Stimulated activated CD8-positive, alpha-beta memory T cell treated with anti-CD3 and anti-CD28 coated beads, Interleukin-4, amount 100 ng/mL, for 4 hours (primary cell): ENCODE measurements at regions not wholly inside any gene's neighbourhood (a gene's known extent, or its start where the extent isn't known, plus 50 kb on each side); places are given as distances from the start of the nearest gene placed in this dataset.

Experiments used
- DNase-seq, 2 donors: peaks; one replicate each; pipeline ENCODE4 v3.0.0-alpha.2; 2020; ENCODE audit warnings: low read depth in 2 of 2, low spot score in 1 of 2

- DNase-seq: no peak
Observed at GRCh38 chr15:39491115-39491885, 89.6 kb upstream of the THBS1 start.

- no peak for DNase-seq
Observed at GRCh38 chr15:39491886-39492490, 88.9 kb upstream of the THBS1 start.

GRCh38 chr15:39493424-39494067 lies 87.3 kb upstream of the THBS1 start:
- no peak for DNase-seq

- DNase-seq: no peak
Observed at GRCh38 chr15:39494462-39494861, 86.4 kb upstream of the THBS1 start.

GRCh38 chr15:39495871-39496840 lies 84.7 kb upstream of the THBS1 start:
- DNase-seq: no peak

GRCh38 chr15:39497016-39497758 lies 83.7 kb upstream of the THBS1 start:
- DNase-seq: no peak

- DNase-seq: no peak
Observed at GRCh38 chr15:39497759-39498565, 82.9 kb upstream of the THBS1 start.

GRCh38 chr15:39498629-39499028 lies 82.2 kb upstream of the THBS1 start:
- no peak for DNase-seq

GRCh38 chr15:39499042-39499441 lies 81.8 kb upstream of the THBS1 start:
- DNase-seq: no peak

- no peak for DNase-seq
Observed at GRCh38 chr15:39499681-39500080, 81.2 kb upstream of the THBS1 start.

GRCh38 chr15:39501366-39502081 lies 79.4 kb upstream of the THBS1 start:
- DNase-seq: no peak

GRCh38 chr15:39502082-39502447 lies 78.8 kb upstream of the THBS1 start:
- no peak for DNase-seq

- no peak for DNase-seq
Observed at GRCh38 chr15:39502611-39503195, 78.2 kb upstream of the THBS1 start.

GRCh38 chr15:39503526-39503925 lies 77.4 kb upstream of the THBS1 start:
- DNase-seq: no peak

GRCh38 chr15:39504808-39505207 lies 76.1 kb upstream of the THBS1 start:
- DNase-seq: no peak

GRCh38 chr15:39506146-39506545 lies 74.7 kb upstream of the THBS1 start:
- DNase-seq: no peak

GRCh38 chr15:39508536-39508935 lies 72.3 kb upstream of the THBS1 start:
- DNase-seq: no peak

GRCh38 chr15:39510001-39510701 lies 70.7 kb upstream of the THBS1 start:
- no peak for DNase-seq
